Stimulated activated CD4-positive, alpha-beta T cell treated with anti-CD3 and anti-CD28 coated beads, Interleukin-15, amount 100 ng/mL, for 48 hours (primary cell): ENCODE measurements at regions not wholly inside any gene's neighbourhood (a gene's known extent, or its start where the extent isn't known, plus 50 kb on each side); places are given as distances from the start of the nearest gene placed in this dataset.

Experiments used
- DNase-seq, 2 donors: peaks; one replicate each; pipeline ENCODE4 v3.0.0-alpha.2; 2020; ENCODE audit warnings: low read depth in 2 of 2

GRCh38 chr6:139687055-139687454 lies 312.6 kb upstream of the CITED2 start:
- no peak for DNase-seq

- DNase-seq: no peak
These were observed 311.9 kb upstream of the CITED2 start for GRCh38 chr6:139686308-139686707.

DNA sequence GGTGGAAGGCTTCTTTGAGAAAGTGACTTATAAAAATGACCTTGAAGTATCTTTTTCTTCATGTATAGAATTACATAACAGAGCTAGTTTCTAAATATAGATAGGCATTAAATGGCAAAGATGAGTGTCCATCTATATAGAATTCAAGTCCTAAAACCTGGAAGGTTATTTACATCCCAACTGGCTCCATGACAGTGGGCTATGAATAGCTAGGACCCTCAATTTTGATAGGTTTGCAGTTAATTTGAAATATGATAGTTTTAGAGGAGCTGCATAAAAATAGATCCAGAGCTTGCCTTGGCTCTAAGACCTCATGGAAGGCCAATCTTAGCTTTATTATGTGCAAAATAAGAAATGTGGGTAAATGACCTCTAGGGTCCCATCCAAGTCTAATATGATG lies 310.6 kb upstream of the CITED2 start:
- no peak for DNase-seq

DNA sequence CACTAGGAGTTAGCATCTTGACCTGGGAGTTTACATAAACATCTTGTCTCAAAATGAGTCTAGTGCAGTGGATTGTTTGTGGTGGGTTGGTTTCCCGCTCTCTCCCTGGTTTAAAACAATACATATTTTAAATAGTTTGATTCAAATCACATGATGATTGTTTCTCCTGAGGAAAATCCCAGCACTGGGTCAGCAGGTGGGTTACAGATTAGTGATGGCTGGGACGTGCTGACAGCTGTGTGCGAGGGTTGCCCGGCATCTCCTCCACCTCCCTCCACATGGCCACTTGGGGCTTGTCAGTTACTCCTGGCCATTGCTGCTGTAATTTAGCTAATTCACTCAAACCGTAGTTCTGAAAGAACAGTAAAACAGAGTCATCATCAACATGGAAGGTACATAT lies 306.4 kb upstream of the CITED2 start:
- no peak for DNase-seq

GRCh38 chr6:139679516-139680179 lies 305.2 kb upstream of the CITED2 start:
- DNase-seq: no peak

DNA sequence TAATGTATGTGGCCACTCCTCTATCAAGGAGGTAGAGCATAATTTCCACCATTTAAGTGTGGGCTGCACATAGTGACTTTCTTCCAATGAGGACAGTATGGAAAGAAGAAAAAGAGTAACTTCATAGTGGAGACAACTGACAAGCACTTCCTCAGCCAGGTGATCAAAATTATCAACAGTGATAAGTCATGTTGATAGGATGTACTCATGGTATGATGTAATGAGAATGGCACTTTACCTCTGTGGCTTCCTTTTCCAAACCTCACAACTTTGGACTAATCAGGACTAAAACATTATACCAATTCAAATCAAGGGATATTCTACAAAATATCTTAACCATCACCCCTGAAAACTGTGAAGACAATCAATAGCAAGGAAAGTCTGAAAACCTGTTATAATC lies 302.3 kb upstream of the CITED2 start:
- no peak for DNase-seq

DNA sequence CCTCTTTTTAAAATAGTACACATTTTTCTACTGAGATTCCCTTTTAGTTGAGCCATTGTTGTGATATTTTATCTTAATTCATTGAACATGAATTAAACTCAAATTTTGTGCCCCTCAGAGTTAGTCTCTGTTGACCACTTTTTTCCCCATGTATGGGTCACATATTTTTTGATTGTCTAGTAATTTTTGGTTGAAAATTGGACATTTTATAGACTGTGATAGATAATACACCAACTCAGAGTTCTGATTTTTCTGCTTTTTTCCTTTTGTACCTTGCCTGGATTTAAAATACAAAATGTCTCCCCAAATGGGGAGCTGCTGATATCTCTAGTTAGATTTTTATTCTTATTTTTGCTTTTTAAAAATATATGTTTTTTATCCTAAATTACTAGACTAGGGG lies 291.8 kb upstream of the CITED2 start:
- no peak for DNase-seq

DNA sequence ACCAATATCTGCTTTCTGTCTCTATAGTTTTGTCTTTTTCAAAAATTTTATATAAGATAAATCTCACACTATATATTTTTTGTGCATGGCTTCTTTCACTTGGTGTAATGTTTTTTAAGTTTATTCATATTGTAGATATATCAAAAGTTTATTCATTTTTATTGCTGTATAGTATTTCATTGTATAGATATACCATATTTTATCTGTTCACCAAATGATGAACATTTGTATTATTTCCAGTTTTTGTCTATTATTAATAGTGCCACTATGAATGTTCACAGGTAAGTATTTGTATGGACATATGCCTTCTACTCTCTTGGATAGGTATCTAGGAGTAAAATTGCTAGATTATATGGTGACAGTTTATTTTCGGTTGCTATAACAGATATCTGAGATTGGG lies 289.5 kb upstream of the CITED2 start:
- DNase-seq: no peak

DNA sequence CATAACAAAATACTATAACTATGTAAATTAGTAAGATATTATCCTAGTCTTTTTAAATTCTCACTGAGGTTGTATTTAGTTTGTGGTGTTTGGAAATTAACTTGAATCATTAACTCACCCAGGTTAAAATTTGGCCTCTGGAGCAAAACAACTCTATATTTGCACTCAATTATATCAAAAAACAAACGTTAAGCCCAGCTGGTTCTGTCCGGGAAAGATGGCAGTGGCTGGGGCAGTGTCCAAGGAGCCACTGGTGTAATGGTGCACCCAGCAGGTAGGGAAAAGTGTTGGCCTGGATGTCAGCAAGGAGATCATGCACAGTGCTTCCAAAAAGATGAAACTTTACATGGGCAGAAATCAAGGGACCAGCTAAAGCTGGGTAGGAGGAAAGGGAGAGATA lies 285.3 kb upstream of the CITED2 start:
- DNase-seq: no peak

DNA sequence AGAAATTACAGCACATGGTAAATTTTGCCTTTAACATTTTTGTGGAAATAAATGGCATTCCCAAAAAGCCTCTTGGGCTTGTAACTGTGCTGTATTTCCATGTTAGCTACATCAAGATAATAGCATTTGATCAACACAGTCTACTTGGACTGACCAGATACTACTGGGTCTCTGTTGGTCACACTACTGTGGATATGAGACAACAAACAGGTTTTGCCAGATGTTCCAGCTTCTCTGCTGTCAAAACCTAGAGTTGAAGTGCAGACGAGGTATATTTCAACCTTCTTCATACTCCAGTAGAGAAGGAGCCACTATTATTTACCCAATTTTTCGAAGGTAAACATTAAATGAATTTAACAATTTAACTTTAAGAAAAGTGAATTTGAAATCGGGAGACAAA lies 284.7 kb upstream of the CITED2 start:
- no peak for DNase-seq

DNA sequence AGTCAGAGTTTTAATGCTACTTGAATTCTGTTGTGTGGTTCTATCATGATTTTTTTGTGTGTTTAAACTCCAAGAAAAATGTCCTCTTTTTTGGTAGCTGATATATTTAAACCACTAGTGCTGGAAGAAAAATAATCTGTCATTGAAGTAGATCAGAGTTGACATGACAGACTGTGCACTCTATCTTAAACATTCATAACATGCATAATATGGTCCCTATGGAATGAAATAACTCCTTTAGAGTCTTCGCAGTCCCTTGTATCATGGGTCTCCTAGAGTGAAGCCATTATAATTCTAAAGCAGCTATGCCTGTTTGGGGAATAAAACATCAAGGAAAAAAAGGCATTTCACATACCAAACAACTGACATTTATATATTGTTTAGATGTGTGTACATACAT lies 282.7 kb upstream of the CITED2 start:
- DNase-seq: no peak

DNA sequence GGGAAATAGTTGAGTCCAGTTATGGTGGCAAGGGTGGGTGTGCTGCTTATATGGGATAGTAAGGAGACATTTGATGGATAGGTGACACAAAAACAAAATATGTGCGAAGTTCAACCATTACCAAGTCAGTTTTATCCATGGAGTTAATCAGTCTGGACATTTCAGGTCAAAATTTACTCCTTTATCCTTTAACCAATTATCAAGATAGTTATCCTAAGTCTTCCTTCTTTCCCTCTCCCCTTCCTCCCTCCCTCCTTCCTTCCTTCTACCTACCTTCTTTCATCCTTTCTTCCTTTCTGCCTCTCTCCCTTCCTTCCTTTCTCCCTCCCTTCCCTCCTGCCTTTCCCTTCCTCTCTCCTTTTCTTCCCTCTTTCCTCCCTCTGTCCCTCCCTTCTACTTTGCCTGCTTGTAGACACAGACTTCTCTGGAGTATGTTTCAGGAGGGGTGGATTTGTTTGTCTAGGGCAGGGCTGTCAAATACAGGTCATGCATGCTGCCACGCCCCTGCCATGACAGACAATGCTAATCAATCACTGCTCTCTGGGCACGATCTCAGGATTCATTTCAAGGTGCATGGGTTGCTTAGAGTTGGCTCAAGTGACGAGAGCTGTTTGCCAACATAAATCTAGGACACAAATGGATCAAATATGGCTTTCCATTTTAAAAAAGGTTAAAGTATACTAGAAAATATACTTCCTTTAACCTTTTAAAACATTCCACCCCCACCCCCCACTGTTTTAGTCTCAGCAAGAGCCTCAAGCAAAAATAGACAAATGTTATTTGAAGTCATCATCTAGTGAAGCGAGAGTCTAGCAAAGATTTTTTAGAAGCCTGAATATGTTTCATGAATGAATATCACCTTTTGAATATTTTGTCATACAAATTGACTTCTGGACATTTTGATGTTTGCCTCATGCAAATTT lies 281.6 kb upstream of the CITED2 start:
- DNase-seq: no peak

GRCh38 chr6:139654888-139655782 lies 280.7 kb upstream of the CITED2 start:
- DNase-seq: no peak

GRCh38 chr6:139654309-139654708 lies 279.9 kb upstream of the CITED2 start:
- no peak for DNase-seq

GRCh38 chr6:139653111-139653510 lies 278.7 kb upstream of the CITED2 start:
- no peak for DNase-seq

DNA sequence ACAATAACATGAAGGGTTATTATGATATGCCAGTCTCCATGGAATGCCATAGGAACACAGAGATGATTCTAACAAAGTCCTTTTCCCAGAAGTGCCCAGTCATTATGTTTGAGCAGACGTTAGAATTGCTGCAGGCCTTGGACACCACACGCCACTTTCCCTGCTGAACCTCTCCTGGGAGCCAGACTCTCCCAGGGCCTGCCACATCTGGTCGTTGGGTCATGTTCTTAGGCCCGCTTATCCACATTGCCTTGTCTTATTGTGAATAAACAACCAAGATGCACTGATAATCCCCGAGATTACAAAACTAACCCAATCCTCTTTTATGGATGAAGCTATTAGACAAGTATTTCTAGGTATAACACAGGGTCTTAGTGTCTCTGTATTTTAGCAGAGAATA lies 276.5 kb upstream of the CITED2 start:
- no peak for DNase-seq

DNA sequence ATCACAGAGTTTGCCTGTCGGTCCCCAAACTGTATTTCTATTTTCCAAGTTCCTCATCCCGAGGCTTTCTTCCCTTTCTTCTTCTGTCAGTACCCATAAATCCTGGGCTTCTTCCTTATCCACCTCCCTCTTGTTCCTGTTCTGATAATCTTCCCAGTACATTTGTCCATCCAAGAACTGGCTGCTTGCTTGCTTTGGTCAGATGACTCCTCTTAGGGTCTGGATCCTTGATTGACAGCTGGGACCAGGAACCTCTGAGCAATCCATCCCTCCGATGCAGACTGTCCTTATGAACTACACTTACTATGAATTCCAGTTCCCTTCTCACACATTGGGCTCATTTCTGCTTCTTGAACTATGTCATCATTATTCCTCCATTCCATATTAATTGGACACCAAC lies 275.3 kb upstream of the CITED2 start:
- no peak for DNase-seq

DNA sequence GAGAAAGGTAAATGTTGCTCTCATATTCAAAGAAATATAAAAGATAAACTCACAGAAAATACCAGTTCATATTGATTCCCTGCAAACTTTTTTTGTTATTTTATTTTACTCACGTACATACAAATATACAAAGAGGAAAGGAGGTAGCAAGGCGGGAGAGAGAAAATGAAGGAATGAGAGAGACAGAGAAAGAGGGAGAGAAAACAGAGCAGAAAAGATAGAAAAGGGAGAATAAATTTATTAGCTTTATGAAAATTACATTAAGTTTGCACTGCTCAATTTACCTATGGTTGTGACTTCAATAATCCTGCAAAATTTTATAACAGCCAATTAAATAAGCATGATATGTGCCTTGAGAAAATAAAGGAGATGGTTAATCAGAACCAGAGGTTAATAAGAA lies 274.7 kb upstream of the CITED2 start:
- no peak for DNase-seq

DNA sequence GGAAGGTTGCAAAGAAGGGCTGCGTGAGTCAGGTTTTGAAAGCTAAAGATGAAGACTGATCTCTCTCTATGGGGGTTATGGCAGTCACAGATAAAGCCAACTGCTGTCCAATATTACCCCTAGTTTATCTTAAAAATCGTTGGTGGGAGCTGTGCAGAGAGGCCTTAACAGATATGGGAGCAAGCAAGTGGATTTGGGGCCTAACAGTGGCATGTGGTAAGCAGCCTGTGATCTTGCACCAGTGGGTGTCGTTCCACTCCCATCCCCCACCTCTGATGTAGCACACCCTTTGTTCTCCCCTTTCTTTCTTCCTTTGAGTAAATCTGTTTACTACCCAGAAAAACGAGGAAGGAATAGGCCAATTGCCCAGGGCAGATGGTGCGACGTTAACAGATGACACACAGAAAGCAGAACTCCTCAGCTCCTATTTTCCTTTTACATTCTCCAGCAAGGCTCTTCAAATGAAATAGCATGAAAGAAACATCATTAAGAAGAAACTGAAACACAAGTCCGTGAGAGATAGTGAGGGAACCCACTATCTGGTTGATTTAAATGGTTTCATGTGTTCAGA lies 274.1 kb upstream of the CITED2 start:
- no peak for DNase-seq

DNA sequence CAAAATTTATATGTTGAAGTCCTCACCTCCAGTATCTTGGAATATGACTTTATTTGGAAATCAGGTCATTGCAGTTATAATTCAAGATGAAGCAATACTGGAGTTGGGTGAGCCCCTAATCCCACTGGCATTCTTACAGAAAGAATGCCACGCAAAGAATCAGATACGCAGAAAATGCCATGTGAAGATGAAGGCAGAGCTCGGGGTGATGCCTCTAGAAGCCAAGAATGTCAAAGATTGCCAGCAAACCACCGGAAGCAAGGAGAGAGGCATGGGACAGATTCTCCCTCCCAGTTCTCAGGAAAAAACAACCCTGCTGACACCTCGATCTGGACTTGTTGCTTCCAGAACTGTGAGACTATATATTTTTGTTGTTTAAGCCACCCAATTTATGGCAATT lies 273.4 kb upstream of the CITED2 start:
- no peak for DNase-seq

DNA sequence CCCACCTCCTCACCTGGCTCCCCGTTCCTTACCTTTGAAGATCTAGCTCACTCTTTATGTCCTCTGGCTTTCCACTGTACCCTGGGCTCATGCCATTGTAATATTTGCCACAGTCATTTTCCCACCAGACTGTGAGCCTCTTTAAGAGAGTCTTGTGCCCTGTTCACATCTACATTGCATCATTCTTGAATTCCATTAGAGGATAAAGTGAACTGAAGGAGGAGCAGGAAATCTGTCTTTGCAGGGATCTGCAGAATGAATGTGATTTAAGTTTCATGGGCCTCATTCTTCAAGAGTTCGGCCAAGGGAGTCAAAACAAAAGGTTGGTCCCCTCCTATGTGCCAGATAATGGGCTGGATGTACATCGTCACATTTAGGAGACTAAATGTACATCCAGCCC lies 272.6 kb upstream of the CITED2 start:
- DNase-seq: no peak

- DNase-seq: no peak
These were observed 270.4 kb upstream of the CITED2 start for GRCh38 chr6:139644821-139645220.
